SU-DHL-6 (cell line): ENCODE measurements at regions not wholly inside any gene's neighbourhood (a gene's known extent, or its start where the extent isn't known, plus 50 kb on each side); places are given as distances from the start of the nearest gene placed in this dataset.

ENCODE experiments used
- EZH2phosphoT487 ChIP-seq: fragments of 200-600 bp; sonication (generic), shearing (Covaris generic); conservative IDR thresholded peaks from 2 replicates; pipeline ENCODE4 v1.6.1; 2018; ENCODE audit warnings: mild to moderate bottlenecking, antibody characterized with exemption, low read length, moderate library complexity, mixed read lengths
- TF ChIP-seq, protein P1 (sequence below): fragments of 200-600 bp; sonication (generic); IDR thresholded peaks from one replicate; pipeline ENCODE4 v1.5.1; 2017; ENCODE audit warnings: antibody characterized with exemption, mild to moderate bottlenecking, low read length, moderate library complexity; ENCODE audit not compliant: insufficient read depth, poor library complexity, severe bottlenecking

DNA sequence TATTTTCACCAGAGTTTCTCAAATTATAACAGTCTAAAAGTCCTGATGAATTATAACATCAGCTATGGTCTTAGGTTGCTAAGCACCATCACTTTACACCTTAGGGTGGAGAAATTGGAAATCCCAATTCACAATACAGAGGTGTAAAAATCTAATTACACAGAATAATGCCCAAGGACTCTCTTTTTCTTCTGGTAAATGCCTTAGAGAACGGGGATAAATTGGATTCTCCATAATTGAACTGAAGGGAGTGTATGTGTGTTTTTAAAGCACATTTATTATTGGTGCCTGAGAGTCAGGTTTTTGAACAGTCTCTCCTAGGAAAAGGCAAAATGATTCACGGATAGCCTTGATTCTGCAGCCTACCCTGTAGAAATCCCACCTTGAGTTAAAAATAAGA lies 66.8 kb downstream of the NIBAN1 start:
- TF ChIP-seq, protein P1, sequence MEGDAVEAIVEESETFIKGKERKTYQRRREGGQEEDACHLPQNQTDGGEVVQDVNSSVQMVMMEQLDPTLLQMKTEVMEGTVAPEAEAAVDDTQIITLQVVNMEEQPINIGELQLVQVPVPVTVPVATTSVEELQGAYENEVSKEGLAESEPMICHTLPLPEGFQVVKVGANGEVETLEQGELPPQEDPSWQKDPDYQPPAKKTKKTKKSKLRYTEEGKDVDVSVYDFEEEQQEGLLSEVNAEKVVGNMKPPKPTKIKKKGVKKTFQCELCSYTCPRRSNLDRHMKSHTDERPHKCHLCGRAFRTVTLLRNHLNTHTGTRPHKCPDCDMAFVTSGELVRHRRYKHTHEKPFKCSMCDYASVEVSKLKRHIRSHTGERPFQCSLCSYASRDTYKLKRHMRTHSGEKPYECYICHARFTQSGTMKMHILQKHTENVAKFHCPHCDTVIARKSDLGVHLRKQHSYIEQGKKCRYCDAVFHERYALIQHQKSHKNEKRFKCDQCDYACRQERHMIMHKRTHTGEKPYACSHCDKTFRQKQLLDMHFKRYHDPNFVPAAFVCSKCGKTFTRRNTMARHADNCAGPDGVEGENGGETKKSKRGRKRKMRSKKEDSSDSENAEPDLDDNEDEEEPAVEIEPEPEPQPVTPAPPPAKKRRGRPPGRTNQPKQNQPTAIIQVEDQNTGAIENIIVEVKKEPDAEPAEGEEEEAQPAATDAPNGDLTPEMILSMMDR = no peak
- no peak for TF ChIP-seq EZH2phosphoT487
